H1 (cell line): ENCODE measurements at regions not wholly inside any gene's neighbourhood (a gene's known extent, or its start where the extent isn't known, plus 50 kb on each side); places are given as distances from the start of the nearest gene placed in this dataset.

Source experiments
- CTCF ChIA-PET: fragments of 300-600 bp; sonication (Branson Sonifier 250); formaldehyde crosslinking; loops from one replicate; lab custom pipeline; 2021; ENCODE audit not compliant: partially characterized antibody; lab: Charles Lee
- POLR2A ChIA-PET: fragments of 300-600 bp; sonication (Branson Sonifier 250); formaldehyde crosslinking; loops from one replicate; lab custom pipeline; 2021; ENCODE audit warnings: inconsistent platforms; ENCODE audit not compliant: partially characterized antibody; lab: Charles Lee
- DNase-seq, 2 experiments: peaks; one replicate each; pipeline versions ENCODE4 v3.0.0 to v3.0.0-alpha.2; 2010 to 2022; ENCODE audit warnings: low spot score in 2 of 2, low read depth in 1 of 2, mixed read lengths in 1 of 2
- FAIRE-seq: peaks from 2 replicates; lab custom pipeline; 2011; peaks lifted over from hg19 to GRCh38; lab: Jason Lieb, UNC
- H2AFZ ChIP-seq: 2 replicates; pipeline ENCODE4 v1.8.1; 2012; ENCODE audit warnings: low read length, inconsistent platforms
- H2AK5ac ChIP-seq: 2 replicates; pipeline ENCODE4 v1.6.1; 2013; ENCODE audit warnings: low read depth, low read length
- H2BK120ac ChIP-seq: replicated peaks from 2 replicates; pipeline ENCODE3; 2013; ENCODE audit warnings: low read depth, low read length, inconsistent platforms
- H2BK12ac ChIP-seq: 2 replicates; pipeline ENCODE4 v1.6.1; 2013; ENCODE audit warnings: low read depth, low read length
- H2BK15ac ChIP-seq: 2 replicates; pipeline ENCODE4 v1.6.1; 2013; ENCODE audit warnings: low read length
- H2BK20ac ChIP-seq: 2 replicates; pipeline ENCODE4 v1.6.1; 2013; ENCODE audit warnings: low read length
- H2BK5ac ChIP-seq: 2 replicates; pipeline ENCODE4 v1.6.1; 2013; ENCODE audit warnings: low read depth, low read length
- H3K14ac ChIP-seq: 2 replicates; pipeline ENCODE4 v1.6.1; 2013; ENCODE audit warnings: inconsistent platforms; ENCODE audit not compliant: insufficient read length
- H3K18ac ChIP-seq: 2 replicates; pipeline ENCODE4 v1.6.1; 2013; ENCODE audit warnings: low read length; ENCODE audit errors: extremely low read depth
- H3K23ac ChIP-seq: 2 replicates; pipeline ENCODE4 v1.6.1; 2013; ENCODE audit warnings: inconsistent platforms; ENCODE audit not compliant: insufficient read length
- H3K23me2 ChIP-seq: 2 replicates; pipeline ENCODE4 v1.6.1; 2013; ENCODE audit warnings: low read depth, low read length
- H3K27ac ChIP-seq: 2 replicates; pipeline ENCODE4 v1.6.1; 2011; ENCODE audit warnings: low read depth, low read length, inconsistent platforms
- H3K27me3 ChIP-seq, 4 experiments: replicated peaks in 1 of 4; 1 replicate in 1 of 4; 2 replicates in 3 of 4; pipeline versions ENCODE4 v1.6.1 to v1.8.1; 2011 to 2013; ENCODE audit warnings: low read length in 3 of 4, mild to moderate bottlenecking in 3 of 4, inconsistent platforms in 2 of 4, mixed read lengths in 2 of 4, moderate library complexity in 1 of 4; ENCODE audit not compliant: control insufficient read depth in 3 of 4, insufficient read depth in 3 of 4; ENCODE audit errors: extremely low read depth in 1 of 4
- H3K36me3 ChIP-seq, 4 experiments: 2 replicates each; pipeline versions ENCODE4 v1.6.1 to v1.8.1; 2011 to 2013; ENCODE audit warnings: mild to moderate bottlenecking in 4 of 4, low read length in 3 of 4, moderate library complexity in 2 of 4, control low read depth in 1 of 4, inconsistent platforms in 1 of 4; ENCODE audit not compliant: insufficient read depth in 4 of 4, control insufficient read depth in 2 of 4
- H3K4ac ChIP-seq: replicated peaks from 2 replicates; pipeline ENCODE3; 2013; ENCODE audit warnings: low read length, low read depth, mixed read lengths, inconsistent platforms; ENCODE audit not compliant: insufficient read length
- H3K4me1 ChIP-seq, 4 experiments: replicated peaks in 1 of 4; 1 replicate in 1 of 4; 2 replicates in 3 of 4; pipeline versions ENCODE4 v1.6.1 to v1.8.1; 2011 to 2013; ENCODE audit warnings: low read length in 3 of 4, inconsistent platforms in 2 of 4, mixed read lengths in 1 of 4; ENCODE audit not compliant: insufficient read depth in 4 of 4, control insufficient read depth in 3 of 4
- H3K4me2 ChIP-seq, 2 experiments: 2 replicates each; pipeline versions ENCODE4 v1.6.1 to v1.8.1; 2011 to 2013; ENCODE audit warnings: low read depth in 2 of 2, low read length in 2 of 2, control low read depth in 1 of 2, inconsistent platforms in 1 of 2, mild to moderate bottlenecking in 1 of 2; ENCODE audit not compliant: insufficient read depth in 1 of 2
- H3K4me3 ChIP-seq, 4 experiments: fragments of 200-600, 300-600 bp in 1 of 4; sonication (generic), shearing (Covaris generic), sonication (Bioruptor Twin) in 1 of 4; 2 replicates each; pipeline versions ENCODE4 v1.5.1 to v1.8.1; 2011 to 2016; ENCODE audit warnings: low read length in 4 of 4, low read depth in 3 of 4, control low read depth in 2 of 4, inconsistent platforms in 2 of 4, mild to moderate bottlenecking in 2 of 4, mixed read lengths in 1 of 4, moderate library complexity in 1 of 4; ENCODE audit not compliant: insufficient read depth in 2 of 4; ENCODE audit errors: extremely low read depth in 1 of 4
- H3K56ac ChIP-seq: replicated peaks from 2 replicates; pipeline ENCODE3; 2013; ENCODE audit warnings: low read depth, mild to moderate bottlenecking, mixed read lengths, low read length, inconsistent platforms; ENCODE audit not compliant: insufficient read length
- H3K79me1 ChIP-seq: 2 replicates; pipeline ENCODE4 v1.6.1; 2013; ENCODE audit warnings: low read depth, low read length, control low read depth
- H3K79me2 ChIP-seq, 2 experiments: 2 replicates each; pipeline versions ENCODE4 v1.6.1 to v1.8.1; 2012 to 2013; ENCODE audit warnings: low read length in 2 of 2, mild to moderate bottlenecking in 2 of 2, inconsistent platforms in 1 of 2; ENCODE audit not compliant: insufficient read depth in 2 of 2, control insufficient read depth in 1 of 2
- H3K9ac ChIP-seq, 4 experiments: replicated peaks in 1 of 4; 1 replicate in 1 of 4; 2 replicates in 3 of 4; pipeline versions ENCODE4 v1.6.1 to v1.8.1; 2011 to 2013; ENCODE audit warnings: low read depth in 3 of 4, low read length in 3 of 4, control low read depth in 2 of 4, mild to moderate bottlenecking in 2 of 4, moderate library complexity in 2 of 4, inconsistent platforms in 1 of 4; ENCODE audit errors: extremely low read depth in 1 of 4
- H3K9me3 ChIP-seq, 2 experiments: 2 replicates each; pipeline versions ENCODE4 v1.6.1 to v1.8.1; 2012 to 2013; ENCODE audit warnings: mild to moderate bottlenecking in 2 of 2, moderate library complexity in 2 of 2, control low read depth in 1 of 2, inconsistent platforms in 1 of 2, low read depth in 1 of 2, low read length in 1 of 2, mixed read lengths in 1 of 2; ENCODE audit not compliant: insufficient read depth in 2 of 2
- H4K20me1 ChIP-seq, 2 experiments: replicated peaks in 1 of 2; 2 replicates each; pipeline versions ENCODE3 to v1.8.1; 2011 to 2013; ENCODE audit warnings: inconsistent platforms in 2 of 2, low read length in 2 of 2, mild to moderate bottlenecking in 1 of 2; ENCODE audit not compliant: insufficient read depth in 2 of 2, control insufficient read depth in 1 of 2
- H4K5ac ChIP-seq: 2 replicates; pipeline ENCODE4 v1.6.1; 2013; ENCODE audit warnings: low read length, low read depth, mixed read lengths, inconsistent platforms; ENCODE audit not compliant: insufficient read length
- H4K8ac ChIP-seq: 2 replicates; pipeline ENCODE4 v1.8.0; 2013; ENCODE audit warnings: mild to moderate bottlenecking, moderate library complexity, low read length, inconsistent platforms; ENCODE audit not compliant: insufficient read depth; ENCODE audit errors: extremely low read depth
- H4K91ac ChIP-seq: replicated peaks from 2 replicates; pipeline ENCODE3; 2013; ENCODE audit warnings: low read length, mixed read lengths, inconsistent platforms; ENCODE audit not compliant: insufficient read length
- EP300 ChIP-seq, 2 experiments: IDR thresholded peaks; 1 replicate in 1 of 2; 2 replicates in 1 of 2; pipeline ENCODE4 v1.6.1; 2011 to 2012; ENCODE audit warnings: low read depth in 2 of 2, low read length in 2 of 2, mild to moderate bottlenecking in 2 of 2, borderline replicate concordance in 1 of 2, inconsistent platforms in 1 of 2, moderate library complexity in 1 of 2
- JUND ChIP-seq: IDR thresholded peaks from 2 replicates; pipeline ENCODE4 v1.6.1; 2011; ENCODE audit warnings: mild to moderate bottlenecking, improper control_type of control experiment, low read length
- POU5F1 ChIP-seq: IDR thresholded peaks from 2 replicates; pipeline ENCODE4 v1.6.1; 2011; ENCODE audit warnings: low read depth, mild to moderate bottlenecking, low read length, moderate library complexity
- RNF2 ChIP-seq: fragments of 200-900, 300-1000 bp; sonication (generic); IDR thresholded peaks from 2 replicates; pipeline ENCODE4 v1.7.1; 2016; ENCODE audit warnings: borderline replicate concordance, low read depth, mild to moderate bottlenecking, antibody characterized with exemption, low read length; ENCODE audit not compliant: poor library complexity, severe bottlenecking; ENCODE audit errors: missing control alignments
- WGBS, 2 experiments: shearing (Covaris generic) in 1 of 2; methylation state at CpG; one replicate each; pipeline versions ENCODE4 v1.1.6 to v1.1.7; 2013 to 2015; ENCODE audit warnings: low lambda C conversion rate in 2 of 2, mixed read lengths in 2 of 2, inconsistent platforms in 1 of 2, low coverage in 1 of 2, missing lambda C conversion rate in 1 of 2; ENCODE audit not compliant: insufficient replicate concordance in 2 of 2, insufficient coverage in 1 of 2, insufficient read length in 1 of 2; ENCODE audit errors: extremely low coverage in 1 of 2, missing lambda C conversion rate in 1 of 2; 5-methylcytosine and 5-hydroxymethylcytosine counted together

- H4K5ac ChIP-seq: no peak overlapping the region
- DNase-seq (no peak), FAIRE-seq (no peak)
- no peaks in the 10 kb centered on the region for H3K79me2 ChIP-seq
- H2BK5ac ChIP-seq: no peak overlapping the region
- H3K36me3 ChIP-seq: no peaks in the 10 kb centered on the region
- no peak overlapping the region for H3K18ac ChIP-seq
- no peak overlapping the region for H2BK20ac ChIP-seq
- H3K79me1 ChIP-seq: no peaks in the 10 kb centered on the region
- no peak overlapping the region for H2BK120ac ChIP-seq
- H3K23me2 ChIP-seq: no peaks in the 10 kb centered on the region
- H4K91ac ChIP-seq: no peak overlapping the region
- H2AK5ac ChIP-seq: no peak overlapping the region
- no peak overlapping the region for H2BK15ac ChIP-seq
- no peaks in the 10 kb centered on the region for H3K9me3 ChIP-seq
- no peak overlapping the region for H4K8ac ChIP-seq
- no peak overlapping the region for H3K56ac ChIP-seq
- WGBS, 2 experiments: 89% methylated on average over 5 of the region's 5 CpGs; no CpG with 5 or more reads in 1 of the 2 experiments
- H3K4me3 ChIP-seq: no peak overlapping the region
- H3K23ac ChIP-seq: no peak overlapping the region
- H3K27me3 ChIP-seq: no peaks in the 10 kb centered on the region
- H3K4ac ChIP-seq: no peak overlapping the region
- no peak overlapping the region for H3K27ac ChIP-seq
- H3K4me2 ChIP-seq: no peak overlapping the region
- H2BK12ac ChIP-seq: no peak overlapping the region
- TF ChIP-seq RNF2 (no peak), JUND (no peak), EP300 (IDR thresholded peaks at IDR 0.05; ENCODE audit: borderline replicate concordance in 1 of 2, low read depth in 2 of 2, low read length in 2 of 2) (no peak), POU5F1 (no peak)
- TF ChIP-seq, all 59 proteins: peak for 0
- Histone ChIP-seq H3K14ac (no peak overlapping the region), H4K20me1 (no peaks in the 10 kb centered on the region), H3K9ac (no peak overlapping the region), H2AFZ (no peak overlapping the region), H3K4me1 (no peaks in the 10 kb centered on the region)
- POLR2A ChIA-PET: no interaction called here
- CTCF ChIA-PET: interaction anchor here (1.1 to 1.2 kb wide), 2 partner anchors 13 to 41 kb away, joined by 3 to 4 read pairs; no protein-coding TSS in a partner anchor
These were observed 77.0 kb downstream of the CCDC71L start for GRCh38 chr7:106583706-106584690.
